ENCODE measurements at regions not wholly inside any gene's neighbourhood (a gene's known extent, or its start where the extent isn't known, plus 50 kb on each side); places are given as distances from the start of the nearest gene placed in this dataset.
"Not testable (repeated sequence)": the region's sequence is repeated elsewhere in the genome, so short reads cannot be mapped to it uniquely, and the experiment has no call there.

- no peak for DNase-seq (ENCODE audit: low read depth in 2 of 3, low spot score in 1 of 3)
These were observed 52.2 kb upstream of the FAT1 start for GRCh38 chr4:186775902-186776301.

- DNase-seq (ENCODE audit: low read depth in 2 of 3, low spot score in 1 of 3), result no peak
These were observed 54.5 kb upstream of the FAT1 start for GRCh38 chr4:186778134-186778533.

- DNase-seq (ENCODE audit: low read depth in 2 of 3, low spot score in 1 of 3), result no peak
These were observed 56.8 kb upstream of the FAT1 start for GRCh38 chr4:186780291-186781031.

DNA sequence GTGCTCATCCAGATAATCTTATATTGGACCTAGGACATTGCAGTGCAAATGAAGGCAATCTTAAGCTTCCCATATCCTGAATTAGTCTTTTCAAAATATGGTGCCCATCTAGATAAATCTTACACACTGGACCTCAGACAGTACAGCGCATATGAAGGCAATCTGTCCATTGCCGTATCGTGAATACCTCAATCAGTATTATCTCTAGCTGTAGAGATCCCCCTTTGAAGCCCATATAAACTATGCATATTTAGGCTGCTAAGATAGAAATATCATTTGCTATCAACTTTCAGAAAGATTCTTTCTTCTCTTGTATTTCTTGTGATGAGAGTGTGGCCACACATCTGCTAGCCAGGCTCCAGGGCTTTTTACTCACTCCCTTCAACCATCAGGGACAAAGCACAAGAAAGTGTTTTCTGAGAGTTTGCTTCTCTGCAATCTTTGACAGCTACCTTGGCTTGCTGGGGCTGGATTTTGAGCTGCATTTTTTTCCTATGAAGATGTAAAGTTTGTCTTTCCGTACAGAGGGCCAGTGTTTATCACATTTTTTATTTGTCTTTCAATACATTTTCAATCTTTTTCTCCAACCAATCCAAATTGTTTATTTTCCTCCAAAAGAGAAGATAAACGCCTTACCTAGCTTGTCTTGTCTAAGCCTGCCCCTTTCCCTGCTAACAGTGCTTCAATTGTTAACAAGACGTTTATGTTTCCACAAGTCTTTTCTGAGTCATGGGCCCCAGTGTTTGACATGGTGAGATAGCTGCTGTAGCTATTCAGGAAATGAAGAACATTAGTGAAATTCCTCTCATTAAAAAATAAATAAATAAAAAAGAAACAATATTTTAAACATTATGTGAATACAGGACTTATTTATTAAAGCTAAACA is 57.6 kb upstream of the FAT1 start:
- DNase-seq (ENCODE audit: low read depth in 2 of 3, low spot score in 1 of 3), result no peak

GRCh38 chr4:186782302-186782701 is 58.6 kb upstream of the FAT1 start:
- DNase-seq (ENCODE audit: low read depth in 2 of 3, low spot score in 1 of 3), result no peak

GRCh38 chr4:186787536-186787935 is 63.9 kb upstream of the FAT1 start:
- DNase-seq (ENCODE audit: low read depth in 2 of 3, low spot score in 1 of 3), result no peak

- DNase-seq (ENCODE audit: low read depth in 2 of 3, low spot score in 1 of 3), result no peak
These were observed 66.0 kb upstream of the FAT1 start for GRCh38 chr4:186789651-186790050.

DNA sequence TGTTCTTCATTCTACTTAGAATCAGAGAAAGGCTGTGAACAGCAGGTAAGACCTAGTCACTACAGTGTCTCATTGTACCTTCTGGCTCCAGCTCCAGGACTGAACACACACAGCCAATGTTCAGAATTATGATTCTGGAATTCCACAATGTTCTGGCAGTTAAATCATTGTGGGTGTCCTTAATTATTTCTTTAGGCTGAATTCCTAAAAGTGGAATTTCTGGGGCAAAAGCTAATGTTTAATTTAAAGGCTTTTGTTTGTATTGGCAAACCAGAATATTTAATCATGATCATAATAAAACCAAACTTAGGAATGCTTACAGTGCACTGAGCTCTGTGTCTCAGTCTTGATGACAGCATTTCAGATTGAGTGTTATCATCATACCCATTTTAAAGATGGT is 67.0 kb upstream of the FAT1 start:
- no peak for DNase-seq (ENCODE audit: low read depth in 2 of 3, low spot score in 1 of 3)

- DNase-seq (ENCODE audit: low read depth in 2 of 3, low spot score in 1 of 3), result no peak
These were observed 69.2 kb upstream of the FAT1 start for GRCh38 chr4:186792728-186793366.

- no peak for DNase-seq (ENCODE audit: low read depth in 2 of 3, low spot score in 1 of 3)
These were observed 75.4 kb upstream of the FAT1 start for GRCh38 chr4:186798951-186799659.

DNA sequence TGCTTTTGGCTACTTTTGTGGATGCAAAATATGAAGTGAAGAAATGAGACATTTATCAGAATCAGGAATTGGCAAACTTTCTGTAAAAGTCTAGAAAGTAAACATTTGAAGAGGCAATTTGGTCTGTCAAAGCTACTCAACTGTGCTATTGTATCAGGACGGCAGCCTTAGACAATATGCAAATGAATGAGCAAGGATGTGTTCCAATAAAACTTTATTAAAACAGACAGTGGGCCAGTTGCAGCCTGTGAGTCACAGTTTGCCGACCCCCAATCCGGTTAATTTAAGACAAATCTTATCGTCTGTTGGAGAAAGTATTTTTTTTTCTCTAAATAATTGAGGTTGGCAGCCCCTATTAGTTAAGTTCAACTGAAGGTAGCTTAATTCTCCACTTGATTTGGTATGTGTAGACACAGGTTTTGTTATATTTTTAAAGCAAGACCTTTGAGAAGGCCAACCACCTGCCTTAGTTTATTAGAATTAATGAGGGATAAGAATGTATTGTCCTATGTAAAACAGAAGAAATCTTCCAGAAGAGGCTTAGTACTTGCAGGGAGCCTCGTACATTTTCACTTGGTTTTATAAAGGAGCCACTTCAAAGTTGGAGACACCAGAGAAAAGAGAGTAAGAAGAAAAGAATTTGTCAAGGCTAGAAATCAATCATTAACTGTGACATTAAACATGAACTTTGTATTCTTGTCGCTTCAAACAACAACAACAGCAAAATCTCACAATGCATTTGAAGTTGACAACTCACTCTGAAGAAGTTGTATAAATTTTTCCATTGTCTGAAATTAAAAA is 81.6 kb upstream of the FAT1 start:
- DNase-seq (ENCODE audit: low read depth in 2 of 3, low spot score in 1 of 3), result no peak

GRCh38 chr4:186805917-186806316 is 82.3 kb upstream of the FAT1 start:
- not testable (repeated sequence) for DNase-seq (ENCODE audit: low read depth in 2 of 3, low spot score in 1 of 3)

DNA sequence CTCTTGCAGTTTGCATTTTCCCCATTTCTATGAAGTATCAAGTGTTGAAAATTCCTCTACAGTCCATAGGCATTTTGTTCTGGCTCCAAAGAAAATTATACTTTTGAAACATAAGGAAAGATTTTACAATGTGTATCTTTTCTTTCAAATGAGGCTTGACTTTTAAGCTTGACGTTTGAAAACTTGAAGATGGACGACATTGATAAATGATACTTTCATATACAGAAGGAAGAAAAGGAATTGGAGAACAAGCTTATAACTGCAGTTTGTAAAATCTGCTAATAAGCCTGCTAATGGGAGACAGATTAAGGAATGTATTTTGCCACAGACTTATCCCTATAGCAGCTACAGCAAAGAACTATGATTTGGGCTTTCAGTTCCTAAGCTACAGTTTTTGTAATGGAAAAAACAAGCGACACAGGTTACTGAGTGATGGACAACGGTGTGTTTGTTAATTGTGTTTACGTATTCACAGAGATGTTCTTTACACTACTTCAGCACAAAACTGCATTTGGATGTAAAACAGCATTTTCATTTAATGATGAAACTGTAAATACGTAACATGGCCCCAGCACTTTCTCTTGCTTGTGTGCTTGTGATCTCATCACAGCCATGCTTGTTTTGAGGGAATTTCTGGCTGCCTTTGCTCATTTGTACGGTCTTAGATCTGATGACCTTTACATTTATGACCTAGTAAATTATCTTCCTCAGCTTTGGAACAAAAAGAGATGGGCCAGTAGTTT is 83.2 kb upstream of the FAT1 start:
- DNase-seq (ENCODE audit: low read depth in 2 of 3, low spot score in 1 of 3), result no peak

- no peak for DNase-seq (ENCODE audit: low read depth in 2 of 3, low spot score in 1 of 3)
These were observed 84.4 kb upstream of the FAT1 start for GRCh38 chr4:186807808-186808629.

GRCh38 chr4:186808630-186809018 is 85.0 kb upstream of the FAT1 start:
- DNase-seq (ENCODE audit: low read depth in 2 of 3, low spot score in 1 of 3), result no peak

DNA sequence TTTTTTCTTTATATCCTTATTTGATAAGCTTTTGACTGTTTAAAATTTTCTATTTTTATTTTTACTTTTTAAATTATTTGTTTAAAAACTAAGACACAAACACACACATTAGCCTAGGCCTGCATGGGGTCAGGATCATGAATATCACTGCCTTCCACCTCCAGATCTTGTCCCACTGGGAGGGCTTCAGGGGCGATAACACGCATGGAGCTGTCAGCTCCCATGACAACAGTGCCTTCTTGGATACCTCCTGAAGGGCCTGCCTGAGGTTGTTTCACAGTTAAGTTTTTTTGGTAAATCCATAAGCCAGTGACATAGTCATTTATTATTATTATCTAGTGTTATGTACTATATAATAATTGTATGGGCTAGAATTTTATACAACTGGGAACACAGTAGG is 85.4 kb upstream of the FAT1 start:
- DNase-seq (ENCODE audit: low read depth in 2 of 3, low spot score in 1 of 3), result no peak

DNA sequence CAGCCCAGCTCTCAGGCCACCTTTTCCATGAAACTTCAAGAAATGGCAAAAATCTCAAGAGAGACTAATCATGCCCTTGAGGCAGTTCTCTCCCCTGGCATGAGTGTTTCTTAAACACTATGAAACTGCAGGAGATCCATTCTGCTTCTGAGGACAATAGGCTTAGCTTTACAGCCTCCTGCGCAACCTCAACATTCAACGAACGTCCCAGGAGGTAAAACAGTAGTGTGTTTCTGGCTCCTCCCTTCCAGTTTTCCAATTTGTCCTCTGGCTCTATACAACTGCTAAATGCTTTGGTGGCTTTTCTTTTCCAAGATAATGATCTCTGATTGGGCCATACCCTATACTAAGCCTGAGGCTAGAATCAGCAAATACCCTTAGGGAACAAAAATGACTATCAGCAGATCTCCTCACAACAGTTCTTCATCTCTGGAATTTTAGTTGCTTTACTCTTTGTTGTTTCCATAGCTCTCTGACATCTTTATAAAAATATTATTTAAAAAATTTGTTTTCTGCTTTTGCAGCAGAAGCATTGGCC is 87.0 kb upstream of the FAT1 start:
- DNase-seq (ENCODE audit: low read depth in 2 of 3, low spot score in 1 of 3), result no peak

GRCh38 chr4:186812592-186812991 is 88.9 kb upstream of the FAT1 start:
- no peak for DNase-seq (ENCODE audit: low read depth in 2 of 3, low spot score in 1 of 3)
